Globus pallidus (tissue), 1 donor: ENCODE measurements at regions not wholly inside any gene's neighbourhood (a gene's known extent, or its start where the extent isn't known, plus 50 kb on each side); places are given as distances from the start of the nearest gene placed in this dataset.

Experiments
- DNase-seq: peaks from one replicate; pipeline ENCODE4 v3.0.0-alpha.2; 2015; ENCODE audit warnings: low spot score

DNA sequence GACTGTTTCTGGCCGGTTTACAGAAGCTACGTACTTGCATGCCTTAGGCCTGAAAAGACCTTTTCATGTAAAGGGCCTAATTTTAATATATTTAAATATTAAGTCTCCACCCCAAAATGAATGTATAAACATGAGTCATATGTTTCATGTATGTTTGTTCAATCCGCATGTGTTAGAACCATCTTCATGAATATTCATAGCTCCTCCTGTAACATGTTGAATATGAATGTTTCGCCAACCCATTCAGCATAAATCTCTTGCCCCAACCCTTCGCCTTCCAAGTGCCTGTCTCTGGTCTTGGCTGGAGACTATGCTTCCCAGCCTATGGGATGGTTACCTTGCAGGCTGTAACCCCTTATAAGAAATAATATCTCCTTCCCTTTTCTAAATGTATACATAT, 212.5 kb downstream of the SCG2 start:
- DNase-seq, result no peak

DNA sequence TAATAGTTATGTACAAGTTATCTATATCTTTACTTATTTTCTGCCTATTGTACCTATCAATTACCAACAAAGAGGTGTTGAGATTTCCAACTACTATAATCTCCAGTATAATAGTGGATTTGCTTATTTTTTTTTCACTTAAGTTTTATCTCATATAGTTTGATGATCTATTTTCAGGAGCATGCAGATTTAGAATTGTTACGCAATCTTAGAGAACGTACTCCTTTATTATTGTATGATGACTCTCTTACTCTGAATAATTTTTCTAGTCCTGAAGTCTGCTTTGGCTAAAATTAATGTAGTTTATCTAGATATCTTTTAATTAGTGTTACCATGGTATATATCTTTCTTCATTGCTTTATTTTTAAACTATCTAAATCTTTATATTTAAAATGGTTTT, 205.2 kb downstream of the SCG2 start:
- no peak for DNase-seq

DNA sequence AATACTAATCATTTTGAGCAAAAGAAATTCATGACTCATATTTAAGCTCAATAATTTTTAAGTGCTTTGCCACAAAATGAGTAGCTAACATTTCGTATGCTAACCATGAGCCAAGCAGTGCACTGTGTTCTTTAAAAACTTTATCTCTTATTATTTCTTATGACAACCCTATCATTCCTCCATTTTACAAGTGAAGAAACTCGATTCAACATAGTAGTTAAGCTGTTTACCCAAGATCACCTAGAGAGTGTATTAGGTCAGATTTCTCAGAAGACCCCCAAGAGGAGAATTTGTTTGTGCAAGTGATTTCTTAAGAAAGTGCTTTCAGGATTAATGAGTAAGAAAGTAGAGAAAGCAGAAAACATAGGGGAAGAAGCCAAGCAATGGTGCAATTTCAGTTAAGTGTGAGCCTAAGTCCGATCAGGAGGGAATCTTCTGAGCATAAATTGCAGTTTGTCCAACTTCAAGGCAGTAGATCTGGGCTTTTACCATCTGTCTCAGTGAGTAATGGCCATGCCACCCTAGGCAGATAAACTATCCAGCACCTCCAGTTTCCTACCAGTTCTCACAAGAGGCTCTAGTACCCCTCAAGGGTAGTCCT, 202.7 kb downstream of the SCG2 start:
- no peak for DNase-seq

DNA sequence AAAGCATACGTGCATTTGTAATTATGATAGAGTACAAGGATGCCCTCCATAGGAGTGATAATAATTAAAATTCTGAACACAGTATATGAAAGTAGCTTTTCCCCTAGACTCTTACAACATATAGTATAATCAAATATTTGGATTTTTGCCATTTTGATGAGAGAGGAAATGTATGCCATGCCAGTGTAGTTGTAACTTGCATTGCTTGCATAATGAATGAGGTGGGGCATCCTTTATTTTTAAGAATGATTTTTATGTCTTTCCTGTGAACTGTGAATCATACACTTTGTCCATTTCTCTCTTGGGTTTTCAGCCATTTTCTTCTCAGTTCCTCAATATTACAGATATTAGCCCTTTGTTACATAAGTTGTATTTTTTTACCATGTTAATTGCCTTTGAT, 197.5 kb downstream of the SCG2 start:
- no peak for DNase-seq

DNA sequence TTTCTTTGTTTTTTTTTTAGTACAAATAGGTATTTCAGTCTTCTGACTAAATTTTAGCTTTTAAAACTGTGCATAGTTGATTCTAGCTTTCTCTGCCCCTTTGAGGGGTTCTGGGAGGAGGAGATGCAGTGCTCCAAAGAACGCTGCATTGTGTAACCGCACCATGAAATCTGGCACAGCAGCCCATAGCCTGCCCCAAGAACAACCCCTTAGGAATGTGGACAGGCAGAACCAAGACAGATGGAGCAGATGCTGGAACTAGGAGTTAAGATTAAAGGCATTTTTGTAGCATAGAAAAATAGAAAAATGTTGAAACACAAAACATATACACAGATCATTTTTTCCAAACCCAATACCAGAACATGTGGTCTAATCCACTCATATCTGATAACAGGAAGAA, 187.5 kb downstream of the SCG2 start:
- DNase-seq, result no peak

DNA sequence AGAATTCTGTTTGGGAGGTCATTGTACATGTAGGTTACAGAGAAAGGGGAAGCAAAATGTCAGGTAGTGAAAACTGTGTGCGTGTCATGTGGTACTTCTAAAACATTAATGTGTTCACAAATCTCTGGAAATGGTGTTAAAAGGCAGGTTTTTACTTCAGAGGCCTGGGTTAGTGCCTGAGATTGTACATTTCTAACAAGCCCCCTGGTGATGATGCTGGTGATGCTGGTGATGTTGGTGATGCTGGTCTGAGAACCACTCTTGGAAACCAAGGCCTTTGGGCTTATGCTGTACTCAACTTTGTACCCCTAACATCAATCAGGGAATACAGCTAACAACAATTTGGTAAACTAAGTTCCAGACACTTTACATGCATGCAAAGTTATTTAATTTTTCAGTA, 187.1 kb downstream of the SCG2 start:
- DNase-seq, result no peak

DNA sequence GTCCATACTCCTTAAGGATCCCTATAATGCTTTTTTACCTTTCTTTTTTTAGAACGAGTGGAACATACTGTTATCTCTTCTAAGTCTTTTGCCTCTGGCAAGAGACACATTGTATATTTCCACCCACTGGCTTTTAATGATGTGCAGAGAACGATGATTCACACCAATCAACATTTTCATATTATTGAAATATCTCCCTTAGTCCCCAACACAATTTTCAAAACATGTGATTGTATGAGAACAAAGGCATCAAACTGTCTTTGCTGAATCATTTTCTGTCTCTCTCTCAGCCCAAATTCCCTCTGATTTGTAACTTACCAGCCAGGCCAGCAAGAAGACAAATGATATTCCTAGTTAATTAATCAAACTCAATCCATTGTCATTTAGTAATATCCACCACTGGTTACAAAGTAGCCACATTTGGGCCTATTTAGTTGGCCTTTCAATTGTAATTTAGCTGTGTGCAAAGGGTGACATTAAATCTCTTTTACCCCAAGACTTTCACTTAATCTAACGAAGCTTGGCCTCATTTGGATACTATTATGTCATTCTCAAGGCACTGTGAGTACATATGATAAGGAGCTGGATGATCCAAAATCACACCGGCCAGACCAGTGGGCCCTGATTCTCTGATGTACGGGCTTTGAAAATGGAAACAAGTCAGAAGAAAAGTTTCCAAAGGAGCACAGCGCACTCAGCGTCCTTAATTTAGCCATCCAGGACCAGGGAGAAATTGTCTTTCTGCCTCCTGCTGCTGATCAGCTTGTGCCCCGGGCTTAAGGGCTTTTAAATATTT, 185.1 kb downstream of the SCG2 start:
- no peak for DNase-seq

DNA sequence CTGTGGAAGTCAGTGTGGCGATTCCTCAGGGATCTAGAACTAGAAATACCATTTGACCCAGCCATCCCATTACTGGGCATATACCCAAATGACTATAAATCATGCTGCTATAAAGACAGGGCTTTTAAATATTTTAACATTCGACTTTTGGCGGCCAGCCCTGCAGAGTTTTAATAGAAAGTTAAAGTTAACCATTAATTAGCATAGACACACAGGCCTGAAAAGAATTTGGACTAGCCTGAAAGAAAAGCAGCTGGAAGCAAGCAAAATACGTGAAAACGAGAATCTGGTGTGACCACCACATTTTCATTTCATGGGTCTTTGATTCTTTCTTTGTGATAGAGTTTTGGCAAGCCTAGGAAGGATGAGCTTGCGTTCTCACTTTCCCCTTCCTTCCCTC, 184.0 kb downstream of the SCG2 start:
- no peak for DNase-seq

DNA sequence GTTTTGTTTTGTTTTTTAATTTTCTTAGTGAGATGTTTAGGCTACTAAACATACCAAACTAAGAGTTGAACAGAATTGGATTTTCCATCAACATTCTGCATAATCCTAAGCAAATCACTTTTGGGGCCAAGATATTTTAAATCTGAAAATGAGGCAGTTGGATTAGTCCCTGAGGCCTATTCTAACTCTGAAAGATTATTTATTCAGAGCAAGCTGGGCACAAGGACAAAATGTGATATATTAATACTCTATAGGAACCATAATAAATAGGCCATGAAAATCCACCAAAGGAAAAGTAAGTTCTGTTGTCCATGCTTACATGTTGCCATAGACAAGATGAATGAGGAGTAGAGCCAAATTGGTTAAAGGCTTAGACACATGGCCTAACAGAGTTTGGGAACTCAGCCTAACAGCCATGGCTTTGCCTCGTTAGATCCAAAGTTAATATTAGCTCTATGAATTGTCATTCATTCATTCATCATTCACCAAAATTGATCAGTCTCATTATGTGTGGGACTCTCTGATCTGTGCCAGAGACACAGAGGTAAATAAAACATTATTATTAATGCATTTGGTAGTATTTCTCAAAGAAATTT, 183.5 kb downstream of the SCG2 start:
- no peak for DNase-seq

DNA sequence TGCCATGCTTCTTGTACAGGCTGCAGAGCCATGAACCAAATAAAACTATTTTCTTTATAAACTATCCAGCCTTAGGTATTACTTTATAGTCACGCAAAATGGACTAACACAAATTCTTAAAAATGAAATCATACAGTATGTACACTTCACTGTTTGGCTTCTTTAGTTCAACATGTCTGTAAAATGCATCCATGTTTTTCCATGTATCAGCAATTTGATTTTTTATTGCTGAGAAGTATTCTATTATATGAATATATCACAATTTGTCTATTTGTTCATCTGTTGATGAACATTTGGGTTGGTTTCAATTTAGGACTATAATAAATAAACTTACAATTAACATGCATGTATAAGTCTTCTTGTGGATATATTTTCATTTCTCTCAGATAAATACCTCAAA, 182.1 kb downstream of the SCG2 start:
- DNase-seq, result no peak

DNA sequence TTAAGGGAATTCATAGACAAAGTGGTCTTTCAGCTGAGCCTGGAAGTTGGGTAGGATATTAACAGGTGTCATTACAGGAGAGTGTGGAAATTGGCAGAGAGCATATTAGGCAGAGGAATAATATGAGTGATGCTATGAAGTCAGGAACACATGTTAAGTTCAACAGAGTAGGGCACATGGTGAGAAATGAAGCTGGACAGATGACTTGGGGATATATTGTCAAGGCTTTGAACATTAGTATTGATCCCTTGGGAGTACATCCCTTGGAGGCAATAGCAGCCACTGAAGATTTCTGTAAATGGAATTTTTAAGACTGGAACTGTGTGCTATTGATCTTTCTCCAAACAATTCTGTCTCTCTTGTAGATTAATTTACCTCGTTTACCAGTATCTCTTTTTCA, 170.7 kb downstream of the SCG2 start:
- DNase-seq, result no peak

DNA sequence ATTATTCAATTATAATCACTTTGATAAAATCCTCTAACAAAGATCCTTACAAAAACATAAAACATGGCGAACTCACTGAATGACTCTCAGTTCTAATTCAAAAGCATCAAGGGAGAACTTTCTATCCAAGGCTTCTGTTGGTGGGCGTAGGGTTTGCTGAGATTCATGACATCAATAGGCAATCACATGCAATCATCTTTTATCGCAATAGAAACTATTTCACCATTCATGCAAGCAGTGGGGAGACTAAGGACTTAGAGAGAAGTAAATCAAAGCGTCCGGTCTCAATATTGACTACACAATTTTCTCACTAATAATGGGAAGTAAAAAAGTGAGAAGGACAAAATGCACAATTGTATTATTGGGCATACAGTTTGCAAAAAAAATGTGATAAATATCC, 168.7 kb downstream of the SCG2 start:
- DNase-seq, result no peak

DNA sequence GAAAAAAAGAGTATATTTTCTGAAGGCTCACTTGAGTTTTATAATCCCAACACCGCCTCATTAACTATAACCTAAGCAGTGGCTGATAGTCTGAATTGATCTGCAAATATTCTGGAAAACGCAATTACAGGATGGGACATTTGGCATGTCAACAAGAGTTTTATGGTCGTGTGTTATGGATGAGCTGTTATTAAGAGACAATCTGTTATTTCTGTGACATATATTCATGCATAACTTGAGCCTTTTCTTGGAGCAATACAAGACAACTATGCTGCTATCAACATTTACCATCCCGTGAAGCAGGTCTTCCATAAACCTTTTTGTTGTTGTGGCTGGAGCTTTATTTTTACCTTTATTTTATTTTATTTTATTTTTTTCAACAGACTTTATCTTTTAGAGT, 164.4 kb downstream of the SCG2 start:
- DNase-seq, result no peak

DNA sequence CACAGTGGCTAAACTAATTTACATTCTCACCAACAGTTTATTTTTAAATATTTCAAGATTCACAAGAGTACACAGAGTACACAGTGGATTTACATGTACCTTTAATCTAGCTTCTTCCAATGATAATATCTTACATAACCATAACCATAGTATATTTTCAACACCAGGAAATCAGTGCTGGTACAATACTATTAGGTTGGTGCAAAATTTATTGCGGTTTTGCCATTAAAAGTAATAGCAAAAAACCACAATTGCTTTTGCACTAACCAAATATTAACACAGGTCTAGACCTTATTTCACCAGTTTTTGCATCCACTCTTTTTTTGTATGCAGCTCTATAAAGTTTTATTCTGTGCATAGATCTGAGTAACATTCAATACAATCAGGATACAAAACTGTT, 163.0 kb downstream of the SCG2 start:
- DNase-seq, result no peak

DNA sequence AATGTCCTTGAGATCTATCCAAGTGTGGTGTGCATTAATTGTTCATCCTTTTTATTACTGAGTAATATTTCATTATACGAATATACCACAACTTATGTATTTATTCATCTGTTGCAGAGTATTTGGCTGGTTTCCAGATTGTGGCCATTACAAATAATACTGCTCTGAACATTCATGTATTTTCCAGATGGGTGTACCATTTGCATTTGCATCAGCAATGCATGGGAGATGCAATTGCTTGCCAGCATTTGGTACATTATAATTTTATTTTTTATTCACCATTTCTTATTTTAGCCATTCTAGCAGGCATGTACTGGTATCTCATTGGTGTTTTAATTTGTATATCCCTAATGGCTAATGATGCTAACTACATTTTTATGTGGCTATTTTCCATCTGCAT, 162.4 kb downstream of the SCG2 start:
- DNase-seq, result no peak

DNA sequence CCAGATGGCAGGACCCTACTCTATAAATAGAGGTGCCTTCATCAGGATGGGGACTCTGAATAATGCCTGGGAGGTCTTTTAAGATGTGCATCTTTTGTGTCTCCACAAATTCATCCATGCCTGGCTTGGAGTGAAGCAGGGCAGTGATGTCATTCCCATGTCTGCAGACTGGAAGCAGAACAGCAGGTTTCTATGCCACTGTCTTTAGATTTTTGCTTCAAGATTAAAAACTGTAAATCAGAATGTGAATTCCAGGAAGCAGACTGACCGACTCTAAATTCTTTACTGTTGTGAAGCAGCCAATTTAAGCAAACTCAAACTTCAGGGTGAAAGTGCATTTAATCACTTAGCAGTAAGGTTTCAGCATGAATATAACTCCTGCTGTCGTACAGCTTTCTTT, 159.3 kb downstream of the SCG2 start:
- no peak for DNase-seq

DNA sequence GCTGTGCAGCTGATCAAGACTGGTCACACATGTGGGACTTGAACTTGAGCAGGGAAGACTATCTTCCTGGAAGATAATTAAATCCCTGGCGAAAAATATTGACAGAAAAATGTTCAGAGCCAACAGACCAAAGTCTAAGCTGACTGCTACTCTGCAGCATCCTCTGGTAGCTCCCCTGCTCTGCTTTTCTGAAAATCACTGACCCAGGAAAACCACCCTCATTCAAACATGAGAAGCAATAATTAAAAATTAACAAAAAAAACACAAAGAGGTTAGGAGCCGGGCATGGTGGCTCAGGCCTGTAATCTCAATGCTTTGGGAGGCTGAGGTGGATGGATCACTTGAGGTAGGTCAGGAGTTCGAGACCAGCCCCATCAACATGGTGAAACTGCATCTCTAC, 151.9 kb downstream of the SCG2 start:
- DNase-seq, result no peak

DNA sequence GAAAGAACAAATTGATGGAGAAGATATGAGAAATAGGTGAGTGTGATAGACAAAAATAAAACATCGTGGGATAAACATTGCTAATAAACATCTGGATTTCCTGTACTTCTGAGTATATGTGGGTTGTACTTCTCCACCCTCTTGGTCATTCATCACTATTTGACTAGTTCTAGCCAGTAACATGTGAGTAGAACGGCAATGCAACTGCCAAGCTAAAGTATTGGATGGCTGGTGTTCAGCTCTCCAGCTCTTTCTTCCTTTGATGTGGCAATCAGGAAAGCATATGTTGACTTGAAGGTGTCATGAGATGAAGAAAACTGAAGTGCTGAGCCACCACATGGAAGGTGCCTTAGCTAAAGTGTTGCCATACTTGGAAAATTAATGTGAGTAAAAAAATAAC, 144.9 kb downstream of the SCG2 start:
- no peak for DNase-seq

DNA sequence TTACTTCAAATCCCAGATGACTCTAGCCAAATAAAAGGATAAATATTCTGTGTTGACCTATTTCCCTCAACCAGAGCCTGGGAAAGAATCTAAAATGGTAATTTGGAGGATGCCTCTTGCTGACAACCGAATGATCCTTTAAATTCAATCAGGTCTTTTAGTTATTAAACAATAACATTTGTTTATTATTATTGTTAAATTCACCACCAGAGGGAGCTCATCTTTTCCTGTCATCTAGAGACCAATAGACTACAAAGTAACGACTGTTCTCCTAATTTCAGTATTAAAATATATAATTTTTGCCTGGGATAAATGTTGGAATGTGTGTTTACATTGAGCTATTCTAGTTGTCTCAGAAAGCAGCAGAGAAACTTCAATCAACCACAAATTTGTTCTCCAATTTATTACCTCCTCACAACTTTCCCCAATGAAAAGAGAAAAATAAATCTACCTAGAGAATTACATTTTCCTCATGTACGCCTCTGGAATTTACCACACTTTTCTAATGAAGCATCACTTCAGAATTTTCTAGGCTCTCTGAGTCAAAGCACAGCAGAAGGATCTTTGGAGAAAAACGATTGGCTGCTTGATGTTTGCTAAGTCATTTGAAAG, 142.7 kb downstream of the SCG2 start:
- peak; percentile 5 for DNase-seq

DNA sequence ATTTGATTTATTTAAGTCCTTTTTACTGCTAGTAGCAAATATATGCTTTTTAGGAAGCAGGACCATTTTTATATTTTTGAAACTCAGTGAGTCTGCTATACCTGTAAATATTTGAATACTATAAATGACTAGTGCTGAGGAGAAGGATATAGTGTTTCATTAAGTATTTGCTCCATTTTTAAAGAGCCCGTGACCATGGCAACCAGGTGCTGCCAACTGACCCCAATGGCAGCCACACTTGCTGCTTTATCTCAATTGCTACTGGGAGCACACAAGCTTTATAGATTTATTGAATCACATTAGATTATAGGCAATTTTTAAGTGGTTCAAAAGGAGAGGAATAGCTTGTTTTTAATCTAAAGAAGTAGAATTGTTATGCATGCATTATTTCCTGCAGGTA, 142.0 kb downstream of the SCG2 start:
- no peak for DNase-seq

DNA sequence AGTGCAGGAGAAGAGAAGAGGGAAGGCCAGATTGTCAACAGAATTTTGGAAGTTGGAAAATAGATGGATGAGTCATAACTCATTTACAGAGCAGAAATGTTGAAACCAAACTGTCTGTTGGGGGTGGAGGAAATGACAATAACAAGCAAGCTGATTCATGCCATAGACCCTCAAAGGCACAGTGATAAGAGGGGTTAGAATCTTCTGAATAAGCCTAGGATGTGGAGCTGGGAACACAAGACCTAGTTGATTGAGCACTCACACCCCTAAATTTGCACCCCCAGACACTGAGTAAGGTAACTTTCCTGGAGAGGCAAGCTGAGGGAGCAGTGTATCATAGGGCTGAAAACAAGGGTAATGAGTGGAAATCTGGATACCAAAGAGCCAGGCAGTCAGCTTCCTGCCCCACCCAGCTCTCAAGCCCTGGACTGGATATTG, 141.4 kb downstream of the SCG2 start:
- DNase-seq, result no peak

DNA sequence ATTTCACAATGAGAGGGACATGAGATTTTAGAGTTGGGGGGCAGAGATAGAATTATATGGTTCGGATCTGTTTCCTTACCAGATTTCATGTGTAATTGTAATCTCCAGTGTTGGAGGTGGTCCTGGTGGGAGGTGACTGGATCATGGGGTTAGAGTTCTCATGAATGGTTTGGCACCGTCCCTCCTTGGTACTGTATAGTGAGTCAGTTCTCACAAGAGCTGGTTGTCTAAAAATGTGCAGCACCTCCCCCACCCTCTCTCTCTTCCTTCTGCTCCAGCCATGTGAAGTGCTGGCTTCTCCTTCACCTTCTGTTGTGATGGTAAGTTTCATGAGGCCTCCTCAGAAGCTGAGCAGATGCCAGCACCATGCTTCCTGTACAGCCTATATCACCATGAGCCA, 138.1 kb downstream of the SCG2 start:
- no peak for DNase-seq

DNA sequence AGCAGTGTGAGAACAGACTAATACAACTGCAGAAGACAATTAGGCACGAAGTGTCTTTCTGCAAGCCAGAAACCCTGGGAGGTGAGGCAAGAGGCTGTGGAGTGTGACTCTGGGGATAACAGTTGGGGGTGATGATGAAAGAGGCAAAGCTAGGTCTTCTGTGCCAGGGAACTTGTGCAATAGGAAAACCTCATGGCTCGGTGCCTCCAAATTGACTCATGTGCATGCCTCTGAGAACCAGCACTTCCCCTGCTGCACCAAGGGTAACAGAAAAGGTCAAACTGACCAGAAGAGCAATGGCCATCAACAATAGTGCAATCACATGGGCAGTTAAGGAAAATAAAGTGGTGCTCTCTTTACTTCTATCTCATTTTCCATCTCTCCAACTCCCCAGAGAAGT, 136.4 kb downstream of the SCG2 start:
- no peak for DNase-seq
